ENCODE measurements at regions not wholly inside any gene's neighbourhood (a gene's known extent, or its start where the extent isn't known, plus 50 kb on each side); places are given as distances from the start of the nearest gene placed in this dataset.

GRCh38 chr4:100268789-100269188, 78.5 kb upstream of the DDIT4L start:
- H3K27me3 ChIP-seq = no peaks in the 10 kb centered on the region
- no peaks in the 10 kb centered on the region for H3K9me3 ChIP-seq
- H3K4me3 ChIP-seq = no peak overlapping the region
- intact Hi-C loops (cut with DNase I) = no loop called here
- DNase-seq (ENCODE audit: extremely low spot score in 2 of 2) = no peak
- H3K4me1 ChIP-seq = no peaks in the 10 kb centered on the region
- no peak overlapping the region for H3K27ac ChIP-seq
- no peaks in the 10 kb centered on the region for H3K36me3 ChIP-seq
- TF ChIP-seq POLR2AphosphoS5 (IDR thresholded peaks at IDR 0.05; ENCODE audit: insufficient read depth in 1 of 2, low read depth in 1 of 2) = no peak

- Histone ChIP-seq H3K4me3 (no peak overlapping the region), H3K27me3 (no peaks in the 10 kb centered on the region), H3K9me3 (no peaks in the 10 kb centered on the region), H3K27ac (no peak overlapping the region), H3K4me1 (no peaks in the 10 kb centered on the region), H3K36me3 (no peaks in the 10 kb centered on the region)
- no peak for DNase-seq (ENCODE audit: extremely low spot score in 2 of 2)
- TF ChIP-seq, protein P1, sequence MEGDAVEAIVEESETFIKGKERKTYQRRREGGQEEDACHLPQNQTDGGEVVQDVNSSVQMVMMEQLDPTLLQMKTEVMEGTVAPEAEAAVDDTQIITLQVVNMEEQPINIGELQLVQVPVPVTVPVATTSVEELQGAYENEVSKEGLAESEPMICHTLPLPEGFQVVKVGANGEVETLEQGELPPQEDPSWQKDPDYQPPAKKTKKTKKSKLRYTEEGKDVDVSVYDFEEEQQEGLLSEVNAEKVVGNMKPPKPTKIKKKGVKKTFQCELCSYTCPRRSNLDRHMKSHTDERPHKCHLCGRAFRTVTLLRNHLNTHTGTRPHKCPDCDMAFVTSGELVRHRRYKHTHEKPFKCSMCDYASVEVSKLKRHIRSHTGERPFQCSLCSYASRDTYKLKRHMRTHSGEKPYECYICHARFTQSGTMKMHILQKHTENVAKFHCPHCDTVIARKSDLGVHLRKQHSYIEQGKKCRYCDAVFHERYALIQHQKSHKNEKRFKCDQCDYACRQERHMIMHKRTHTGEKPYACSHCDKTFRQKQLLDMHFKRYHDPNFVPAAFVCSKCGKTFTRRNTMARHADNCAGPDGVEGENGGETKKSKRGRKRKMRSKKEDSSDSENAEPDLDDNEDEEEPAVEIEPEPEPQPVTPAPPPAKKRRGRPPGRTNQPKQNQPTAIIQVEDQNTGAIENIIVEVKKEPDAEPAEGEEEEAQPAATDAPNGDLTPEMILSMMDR (IDR thresholded peaks at IDR 0.05) = no peak
- no peak for TF ChIP-seq POLR2AphosphoS5 (IDR thresholded peaks at IDR 0.05; ENCODE audit: insufficient read depth in 1 of 2, low read depth in 1 of 2)
- no peak for TF ChIP-seq POLR2A (IDR thresholded peaks at IDR 0.05)
- intact Hi-C loops (cut with DNase I) = no loop called here
These were observed 71.1 kb upstream of the DDIT4L start for GRCh38 chr4:100261346-100261745.

DNA sequence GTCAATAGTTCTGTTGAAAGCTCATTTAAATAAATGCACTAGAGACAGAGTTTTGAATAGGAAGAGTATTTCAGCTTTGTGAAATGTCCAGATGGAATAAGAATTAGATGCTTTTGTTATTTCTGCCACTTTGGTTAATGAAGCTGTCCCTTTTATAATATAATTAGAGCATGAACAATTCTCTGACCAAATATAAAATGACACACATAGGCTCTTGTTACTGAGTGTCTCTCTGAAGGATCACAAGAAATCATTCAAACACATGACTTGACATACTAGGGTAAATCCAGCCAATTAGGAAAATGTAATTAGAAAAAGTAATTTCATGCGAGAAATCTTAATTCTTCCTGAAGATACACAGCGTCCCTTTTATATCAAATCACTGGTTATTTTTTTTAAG, 68.4 kb upstream of the DDIT4L start:
- no peak overlapping the region for H3K27ac ChIP-seq
- no peaks in the 10 kb centered on the region for H3K27me3 ChIP-seq
- no peaks in the 10 kb centered on the region for H3K9me3 ChIP-seq
- no peak for TF ChIP-seq POLR2A (IDR thresholded peaks at IDR 0.05)
- no peak for TF ChIP-seq POLR2AphosphoS5 (IDR thresholded peaks at IDR 0.05; ENCODE audit: insufficient read depth in 1 of 2, low read depth in 1 of 2)
- TF ChIP-seq, protein P1 (IDR thresholded peaks at IDR 0.05) = no peak
- H3K4me3 ChIP-seq = no peak overlapping the region
- intact Hi-C loops (cut with DNase I) = no loop called here
- no peak for DNase-seq (ENCODE audit: extremely low spot score in 2 of 2)
- H3K36me3 ChIP-seq = no peaks in the 10 kb centered on the region
- H3K4me1 ChIP-seq = no peaks in the 10 kb centered on the region

- Histone ChIP-seq H3K27ac (no peak overlapping the region), H3K9me3 (no peaks in the 10 kb centered on the region), H3K4me3 (no peak overlapping the region), H3K4me1 (no peaks in the 10 kb centered on the region), H3K36me3 (no peaks in the 10 kb centered on the region), H3K27me3 (no peaks in the 10 kb centered on the region)
- no peak for DNase-seq (ENCODE audit: extremely low spot score in 2 of 2)
- intact Hi-C loops (cut with DNase I) = no loop called here
- TF ChIP-seq POLR2A (IDR thresholded peaks at IDR 0.05) (no peak), POLR2AphosphoS5 (IDR thresholded peaks at IDR 0.05; ENCODE audit: insufficient read depth in 1 of 2, low read depth in 1 of 2) (no peak)
- TF ChIP-seq, protein P1 (IDR thresholded peaks at IDR 0.05) = no peak
These were observed 67.3 kb upstream of the DDIT4L start for GRCh38 chr4:100257567-100257966.

GRCh38 chr4:100254237-100254636, 64.0 kb upstream of the DDIT4L start:
- Histone ChIP-seq H3K27me3 (no peaks in the 10 kb centered on the region), H3K9me3 (no peaks in the 10 kb centered on the region), H3K4me1 (no peaks in the 10 kb centered on the region), H3K4me3 (no peak overlapping the region), H3K36me3 (no peaks in the 10 kb centered on the region), H3K27ac (no peak overlapping the region)
- DNase-seq (ENCODE audit: extremely low spot score in 2 of 2) = no peak
- TF ChIP-seq, protein P1 (IDR thresholded peaks at IDR 0.05) = no peak
- TF ChIP-seq POLR2A (IDR thresholded peaks at IDR 0.05) (no peak), POLR2AphosphoS5 (IDR thresholded peaks at IDR 0.05; ENCODE audit: insufficient read depth in 1 of 2, low read depth in 1 of 2) (no peak)
- intact Hi-C loops (cut with DNase I) = no loop called here

DNA sequence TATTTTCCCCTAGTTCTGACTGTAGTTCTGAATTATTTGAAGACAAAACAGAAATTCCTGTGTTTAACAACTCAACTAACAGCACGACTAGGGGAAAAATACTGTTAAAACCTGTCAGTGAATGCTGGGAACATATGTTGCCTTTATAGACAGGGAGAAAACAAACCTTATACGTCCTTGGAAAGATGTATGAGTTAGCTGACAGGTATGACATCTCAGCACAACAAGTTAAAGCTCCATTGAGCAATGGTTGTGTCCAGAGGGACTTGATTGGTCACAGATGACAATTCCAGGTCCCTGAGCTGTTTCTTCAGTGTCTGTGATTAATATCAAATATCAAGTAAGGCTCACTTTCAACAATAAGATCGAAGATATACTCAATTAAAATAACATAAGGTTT, 58.2 kb upstream of the DDIT4L start:
- H3K4me1 ChIP-seq = no peaks in the 10 kb centered on the region
- H3K4me3 ChIP-seq = no peak overlapping the region
- H3K27me3 ChIP-seq = no peaks in the 10 kb centered on the region
- DNase-seq (ENCODE audit: extremely low spot score in 2 of 2) = no peak
- no peak overlapping the region for H3K27ac ChIP-seq
- TF ChIP-seq, protein P1 (IDR thresholded peaks at IDR 0.05) = no peak
- TF ChIP-seq POLR2A (IDR thresholded peaks at IDR 0.05) (no peak), POLR2AphosphoS5 (IDR thresholded peaks at IDR 0.05; ENCODE audit: insufficient read depth in 1 of 2, low read depth in 1 of 2) (no peak)
- intact Hi-C loops (cut with DNase I) = no loop called here
- H3K9me3 ChIP-seq = no peaks in the 10 kb centered on the region
- no peaks in the 10 kb centered on the region for H3K36me3 ChIP-seq

Data from vagina (tissue), 2 donors.